IMR-90 (cell line): ENCODE measurements at regions not wholly inside any gene's neighbourhood (a gene's known extent, or its start where the extent isn't known, plus 50 kb on each side); places are given as distances from the start of the nearest gene placed in this dataset.

Source experiments
- BHLHE40 ChIP-seq: fragments of 150-350 bp; IDR thresholded peaks from 2 replicates; pipeline ENCODE4 v1.6.1; 2016; ENCODE audit warnings: mild to moderate bottlenecking, low read depth, low read length
- CHD1 ChIP-seq: IDR thresholded peaks from 2 replicates; pipeline ENCODE4 v1.6.1; 2012; ENCODE audit warnings: low read depth, low read length, improper control_type of control experiment
- CTCF ChIP-seq: conservative IDR thresholded peaks from 2 replicates; pipeline ENCODE4 v1.5.1; 2012; ENCODE audit warnings: mild to moderate bottlenecking, low read depth, low read length, improper control_type of control experiment
- MAFK ChIP-seq: IDR thresholded peaks from 2 replicates; pipeline ENCODE4 v1.6.1; 2012; ENCODE audit warnings: low read depth, low read length, improper control_type of control experiment
- MAZ ChIP-seq: IDR thresholded peaks from 2 replicates; pipeline ENCODE4 v1.6.1; 2012; ENCODE audit warnings: low read depth, mild to moderate bottlenecking, low read length, improper control_type of control experiment, moderate library complexity, borderline replicate concordance
- NFE2L2 ChIP-seq: fragments of 150-350 bp; IDR thresholded peaks from 2 replicates; pipeline ENCODE4 v1.6.1; 2016; ENCODE audit warnings: low read depth, mild to moderate bottlenecking, low read length
- POLR2A ChIP-seq: IDR thresholded peaks from 2 replicates; pipeline ENCODE4 v1.6.1; 2012; ENCODE audit warnings: mild to moderate bottlenecking, low read depth, low read length
- RAD21 ChIP-seq: IDR thresholded peaks from 2 replicates; pipeline ENCODE4 v1.6.1; 2012; ENCODE audit warnings: low read length, improper control_type of control experiment
- SMC3 ChIP-seq: fragments of 150-350 bp; IDR thresholded peaks from 2 replicates; pipeline ENCODE4 v1.6.1; 2016; ENCODE audit warnings: low read depth, mild to moderate bottlenecking, antibody characterized with exemption, low read length, moderate library complexity
- USF2 ChIP-seq: fragments of 150-350 bp; IDR thresholded peaks from 2 replicates; pipeline ENCODE4 v1.6.1; 2017; ENCODE audit warnings: mild to moderate bottlenecking, antibody characterized with exemption, low read length, low read depth

DNA sequence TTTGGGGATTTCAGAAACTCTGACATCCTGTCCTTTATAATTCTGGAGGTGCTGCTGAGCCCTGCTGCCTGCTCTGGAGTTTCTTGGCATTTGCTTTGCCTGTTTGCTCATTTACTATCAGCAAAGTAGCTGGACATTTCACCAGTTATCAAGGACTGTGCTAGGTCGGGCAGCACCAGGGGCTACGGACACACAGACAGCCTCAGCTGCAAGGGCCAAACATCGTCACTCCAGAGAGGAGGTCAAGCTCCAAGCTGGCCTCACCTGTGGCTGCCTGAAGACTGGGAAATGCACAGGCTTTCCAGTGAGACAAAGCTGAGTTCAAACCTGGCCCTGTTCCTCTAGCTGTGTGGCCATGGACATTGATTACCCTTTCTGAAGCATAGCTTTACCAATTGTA, 143.7 kb downstream of the LRIG2 start:
- TF ChIP-seq CTCF, result no peak
- TF ChIP-seq SMC3, result no peak
- no peak for TF ChIP-seq RAD21
- TF ChIP-seq BHLHE40, result no peak
- no peak for TF ChIP-seq POLR2A
- TF ChIP-seq USF2, result no peak
- TF ChIP-seq NFE2L2, result no peak
- no peak for TF ChIP-seq CHD1
- TF ChIP-seq MAZ, result no peak
- TF ChIP-seq MAFK, result no peak
